ENCODE measurements at regions not wholly inside any gene's neighbourhood (a gene's known extent, or its start where the extent isn't known, plus 50 kb on each side); places are given as distances from the start of the nearest gene placed in this dataset.
A peak's percentile ranks its signal among the peaks of the same experiment; 100 is the strongest.

DNA sequence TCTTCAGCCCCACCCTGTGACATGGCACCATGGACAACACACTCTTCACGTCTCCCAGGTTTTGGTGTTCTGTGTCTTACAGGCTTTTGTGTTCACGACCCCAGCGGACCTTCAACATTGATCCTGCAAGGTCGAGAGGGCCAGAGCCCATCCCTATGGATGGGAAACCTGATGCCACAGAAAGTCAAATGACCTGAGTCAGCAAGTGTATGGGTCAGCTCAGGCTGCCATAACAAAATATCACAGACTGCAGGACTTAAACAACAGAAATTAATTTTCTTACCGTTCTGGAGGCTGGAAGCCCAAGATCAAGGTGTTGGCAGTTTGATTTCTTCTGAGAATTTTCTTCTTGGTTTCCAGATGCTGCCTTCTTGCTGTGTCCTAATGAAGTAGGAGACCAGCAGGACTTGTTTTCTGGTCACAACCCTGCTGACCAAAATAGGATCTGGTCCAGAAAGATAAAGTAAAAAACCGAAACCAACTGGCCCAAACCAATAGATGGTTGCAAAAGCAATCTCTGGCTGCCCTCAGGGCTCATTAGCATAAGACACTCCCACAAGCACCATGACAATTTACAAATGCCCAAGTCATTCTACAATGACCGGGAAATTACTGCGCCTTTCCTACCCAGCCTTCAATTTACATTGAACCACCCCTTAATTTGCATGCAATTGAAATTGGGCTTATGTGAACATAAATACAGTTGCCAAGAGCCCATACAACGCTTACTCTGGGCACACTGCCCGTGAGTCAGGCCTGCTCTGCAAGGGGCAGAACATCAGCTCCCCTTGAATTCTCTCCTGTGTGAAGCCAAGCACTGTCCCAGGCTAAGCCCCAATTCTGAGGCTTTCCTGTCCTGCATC, 82.9 kb upstream of the SLC22A11 start:
- no peak overlapping the region for H3K4me3 ChIP-seq (replicated peaks in 1 of 2; ENCODE audit: low read depth in 2 of 2, low read length in 2 of 2)
- TF ChIP-seq, protein P1, sequence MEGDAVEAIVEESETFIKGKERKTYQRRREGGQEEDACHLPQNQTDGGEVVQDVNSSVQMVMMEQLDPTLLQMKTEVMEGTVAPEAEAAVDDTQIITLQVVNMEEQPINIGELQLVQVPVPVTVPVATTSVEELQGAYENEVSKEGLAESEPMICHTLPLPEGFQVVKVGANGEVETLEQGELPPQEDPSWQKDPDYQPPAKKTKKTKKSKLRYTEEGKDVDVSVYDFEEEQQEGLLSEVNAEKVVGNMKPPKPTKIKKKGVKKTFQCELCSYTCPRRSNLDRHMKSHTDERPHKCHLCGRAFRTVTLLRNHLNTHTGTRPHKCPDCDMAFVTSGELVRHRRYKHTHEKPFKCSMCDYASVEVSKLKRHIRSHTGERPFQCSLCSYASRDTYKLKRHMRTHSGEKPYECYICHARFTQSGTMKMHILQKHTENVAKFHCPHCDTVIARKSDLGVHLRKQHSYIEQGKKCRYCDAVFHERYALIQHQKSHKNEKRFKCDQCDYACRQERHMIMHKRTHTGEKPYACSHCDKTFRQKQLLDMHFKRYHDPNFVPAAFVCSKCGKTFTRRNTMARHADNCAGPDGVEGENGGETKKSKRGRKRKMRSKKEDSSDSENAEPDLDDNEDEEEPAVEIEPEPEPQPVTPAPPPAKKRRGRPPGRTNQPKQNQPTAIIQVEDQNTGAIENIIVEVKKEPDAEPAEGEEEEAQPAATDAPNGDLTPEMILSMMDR (IDR thresholded peaks at IDR 0.05; ENCODE audit: low read depth, low read length): no peak
- DNase-seq (ENCODE audit: low read depth in 2 of 2): peak in 1 of 2 donors; percentile 14

DNA sequence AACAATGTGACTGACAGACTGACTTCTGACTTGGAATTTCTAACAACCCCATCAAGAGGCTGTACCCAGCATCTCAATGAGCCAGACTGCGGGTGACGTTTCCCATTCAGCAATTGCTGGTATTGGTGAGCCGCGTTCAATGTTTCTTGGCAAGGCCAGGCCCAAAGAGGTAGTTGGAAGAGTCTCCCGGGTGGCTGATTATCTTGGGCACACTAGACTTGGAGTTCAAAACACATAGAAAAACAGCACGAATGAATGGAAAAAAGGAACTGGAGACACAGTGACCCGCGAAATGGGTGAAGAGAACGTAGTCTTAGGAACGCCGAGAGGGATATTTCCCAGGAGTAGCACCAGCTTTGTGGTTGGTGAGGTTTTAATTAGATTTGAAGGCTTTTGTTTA, 81.1 kb upstream of the SLC22A11 start:
- DNase-seq (ENCODE audit: low read depth in 2 of 2): no peak
- no peak overlapping the region for H3K4me3 ChIP-seq (replicated peaks in 1 of 2; ENCODE audit: low read depth in 2 of 2, low read length in 2 of 2)
- TF ChIP-seq, protein P1 (IDR thresholded peaks at IDR 0.05; ENCODE audit: low read depth, low read length): no peak

DNA sequence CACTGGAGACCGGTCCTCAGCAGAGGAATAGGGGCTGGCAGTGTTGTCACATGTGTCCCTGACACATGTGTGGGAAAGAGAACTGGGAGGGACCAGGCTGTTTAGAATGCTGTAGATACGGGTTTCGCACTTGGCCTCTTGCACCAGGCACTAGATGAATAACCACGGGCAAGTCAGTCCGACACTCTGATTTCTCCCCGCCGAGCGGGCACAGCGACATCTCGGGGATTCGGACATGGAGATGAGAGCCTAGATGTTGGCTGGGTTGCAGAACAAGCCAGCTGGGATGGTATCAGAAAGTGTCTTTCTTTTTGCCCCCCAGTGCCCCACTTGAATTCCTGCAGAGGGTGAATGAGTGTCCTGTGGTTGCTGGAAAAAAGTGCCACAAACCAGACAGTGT, 80.6 kb upstream of the SLC22A11 start:
- H3K4me3 ChIP-seq (replicated peaks in 1 of 2; ENCODE audit: low read depth in 2 of 2, low read length in 2 of 2): no peak overlapping the region
- DNase-seq (ENCODE audit: low read depth in 2 of 2): no peak
- TF ChIP-seq, protein P1 (IDR thresholded peaks at IDR 0.05; ENCODE audit: low read depth, low read length): no peak

DNA sequence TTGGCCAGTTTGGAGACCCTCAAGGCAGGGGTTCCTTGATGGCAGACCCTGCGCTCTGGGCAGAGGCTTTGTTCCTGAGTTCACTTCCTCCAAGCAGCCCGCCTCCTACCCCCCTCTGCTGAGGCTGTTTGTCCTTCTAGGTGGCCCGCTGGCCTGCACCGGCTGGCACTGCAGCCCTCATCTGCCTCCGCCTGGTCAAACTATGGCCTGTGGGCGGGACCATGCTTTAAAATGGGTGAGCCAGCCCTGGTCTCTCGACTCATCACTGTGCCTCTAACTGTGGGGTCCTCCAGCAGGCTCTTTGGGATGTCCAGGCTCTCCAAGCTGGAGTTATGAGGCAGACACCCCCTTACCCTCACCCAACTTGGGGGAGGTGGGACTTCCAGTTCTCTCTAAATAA, 78.9 kb upstream of the SLC22A11 start:
- H3K4me3 ChIP-seq (replicated peaks in 1 of 2; ENCODE audit: low read depth in 2 of 2, low read length in 2 of 2): no peak overlapping the region
- no peak for DNase-seq (ENCODE audit: low read depth in 2 of 2)
- TF ChIP-seq, protein P1 (IDR thresholded peaks at IDR 0.05; ENCODE audit: low read depth, low read length): no peak

DNA sequence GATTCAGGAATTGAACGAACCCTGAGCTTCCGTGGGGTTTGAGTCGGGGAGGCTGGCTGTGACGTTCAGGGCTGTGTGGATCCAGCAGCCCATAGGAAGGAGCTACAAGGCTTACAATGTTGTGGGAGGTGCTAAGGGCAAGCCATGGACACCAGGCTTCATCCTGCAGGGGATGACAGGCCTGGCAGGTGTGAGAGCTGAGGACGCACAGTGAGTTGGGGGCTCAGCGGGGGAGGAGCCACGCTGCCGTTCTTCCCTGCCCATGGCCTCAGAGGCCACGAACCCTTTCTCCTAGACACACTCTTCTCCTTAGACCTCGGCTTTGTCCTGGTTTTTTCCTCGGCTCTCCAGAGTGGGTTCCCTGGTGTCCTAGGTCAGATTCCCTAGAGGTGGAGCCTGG, 78.1 kb upstream of the SLC22A11 start:
- H3K4me3 ChIP-seq (replicated peaks in 1 of 2; ENCODE audit: low read depth in 2 of 2, low read length in 2 of 2): no peak overlapping the region
- DNase-seq (ENCODE audit: low read depth in 2 of 2): no peak
- TF ChIP-seq, protein P1 (IDR thresholded peaks at IDR 0.05; ENCODE audit: low read depth, low read length): no peak

DNA sequence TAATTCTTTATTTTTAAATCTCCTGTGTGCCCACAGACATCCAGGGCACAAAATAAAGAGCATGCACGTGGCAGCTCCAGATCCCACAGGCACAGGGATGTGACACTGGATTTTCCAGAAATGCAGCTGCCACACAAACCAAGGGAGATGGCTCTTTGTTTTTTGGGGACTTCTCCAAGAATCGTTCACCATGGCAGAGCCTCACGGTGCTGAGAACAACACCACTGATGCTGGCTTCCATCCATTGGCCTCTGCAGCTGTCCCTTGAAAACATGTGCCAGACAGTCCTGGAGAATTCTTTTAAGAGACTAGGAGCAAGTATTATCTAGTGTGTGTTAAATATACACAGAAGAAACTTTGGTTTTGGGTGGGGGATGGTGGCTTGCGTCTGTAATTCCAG, 73.2 kb upstream of the SLC22A11 start:
- no peak overlapping the region for H3K4me3 ChIP-seq (replicated peaks in 1 of 2; ENCODE audit: low read depth in 2 of 2, low read length in 2 of 2)
- no peak for DNase-seq (ENCODE audit: low read depth in 2 of 2)
- TF ChIP-seq, protein P1 (IDR thresholded peaks at IDR 0.05; ENCODE audit: low read depth, low read length): no peak

All from cardiac fibroblast (primary cell).